Putamen (tissue), 1 donor: ENCODE measurements at regions not wholly inside any gene's neighbourhood (a gene's known extent, or its start where the extent isn't known, plus 50 kb on each side); places are given as distances from the start of the nearest gene placed in this dataset.
"Not testable (repeated sequence)": the region's sequence is repeated elsewhere in the genome, so short reads cannot be mapped to it uniquely, and the experiment has no call there.

Experiments
- DNase-seq: peaks from one replicate; pipeline ENCODE4 v3.0.0-alpha.2; 2016; ENCODE audit warnings: low spot score

GRCh38 chr5:100379254-100379858, 155.8 kb upstream of the FAM174A start:
- not testable (repeated sequence) for DNase-seq

- not testable (repeated sequence) for DNase-seq
These were observed 170.3 kb upstream of the FAM174A start for GRCh38 chr5:100364757-100365478.

GRCh38 chr5:100364343-100364742, 170.8 kb upstream of the FAM174A start:
- DNase-seq = not testable (repeated sequence)

GRCh38 chr5:100359998-100360397, 175.2 kb upstream of the FAM174A start:
- DNase-seq = not testable (repeated sequence)

GRCh38 chr5:100346269-100346668, 188.9 kb upstream of the FAM174A start:
- not testable (repeated sequence) for DNase-seq

- DNase-seq = not testable (repeated sequence)
These were observed 193.7 kb upstream of the FAM174A start for GRCh38 chr5:100341485-100341884.

- no peak for DNase-seq
These were observed 212.7 kb upstream of the FAM174A start for GRCh38 chr5:100322483-100322882.

- no peak for DNase-seq
These were observed 215.3 kb upstream of the FAM174A start for GRCh38 chr5:100319885-100320284.

- no peak for DNase-seq
These were observed 221.5 kb upstream of the FAM174A start for GRCh38 chr5:100313657-100314056.

GRCh38 chr5:100311806-100312205, 223.4 kb upstream of the FAM174A start:
- DNase-seq = no peak

GRCh38 chr5:100306000-100306399, 229.2 kb upstream of the FAM174A start:
- no peak for DNase-seq

GRCh38 chr5:100303216-100303615, 232.0 kb upstream of the FAM174A start:
- DNase-seq = no peak

- no peak for DNase-seq
These were observed 235.9 kb upstream of the FAM174A start for GRCh38 chr5:100299261-100299660.

GRCh38 chr5:100276071-100276470, 259.1 kb upstream of the FAM174A start:
- DNase-seq = no peak

GRCh38 chr5:100275631-100276030, 259.5 kb upstream of the FAM174A start:
- no peak for DNase-seq

GRCh38 chr5:100273846-100274580, 261.2 kb upstream of the FAM174A start:
- no peak for DNase-seq

- DNase-seq = no peak
These were observed 265.0 kb upstream of the FAM174A start for GRCh38 chr5:100270023-100270771.

GRCh38 chr5:100260968-100261367, 274.2 kb upstream of the FAM174A start:
- DNase-seq = no peak

- no peak for DNase-seq
These were observed 282.2 kb upstream of the FAM174A start for GRCh38 chr5:100252944-100253343.

- no peak for DNase-seq
These were observed 283.1 kb upstream of the FAM174A start for GRCh38 chr5:100252037-100252436.

- DNase-seq = no peak
These were observed 285.3 kb upstream of the FAM174A start for GRCh38 chr5:100249884-100250269.

GRCh38 chr5:100249211-100249883, 285.8 kb upstream of the FAM174A start:
- no peak for DNase-seq
